GM21381 (cell line): ENCODE measurements at regions not wholly inside any gene's neighbourhood (a gene's known extent, or its start where the extent isn't known, plus 50 kb on each side); places are given as distances from the start of the nearest gene placed in this dataset.
"Not testable (repeated sequence)": the region's sequence is repeated elsewhere in the genome, so short reads cannot be mapped to it uniquely, and the experiment has no call there.

Experiments
- ATAC-seq: cut with Tn5 transposase; IDR thresholded peaks from one replicate; pipeline ENCODE4 v1.9.1; 2021; ENCODE audit warnings: mild to moderate bottlenecking, moderate library complexity; ENCODE audit not compliant: unreplicated experiment

DNA sequence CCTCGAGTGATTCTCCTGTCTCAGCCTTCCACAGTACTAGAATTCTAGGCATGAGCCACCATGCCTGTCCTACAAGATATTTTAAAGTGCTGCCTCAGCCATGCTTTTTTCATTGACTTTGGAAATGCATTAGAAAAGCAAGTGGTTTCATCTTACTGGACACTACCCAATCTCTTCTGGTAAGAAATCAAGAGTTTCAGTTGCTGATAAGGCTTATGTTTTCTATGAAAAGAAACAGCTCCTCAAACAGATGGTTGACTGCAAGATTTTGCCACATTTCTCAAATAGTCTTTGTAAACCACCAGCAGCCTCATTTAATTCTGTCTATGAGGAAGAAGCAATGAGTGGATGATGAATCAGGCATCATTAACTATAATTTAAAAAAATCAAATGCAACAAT lies 264.5 kb upstream of the LRP1B start:
- no peak for ATAC-seq

DNA sequence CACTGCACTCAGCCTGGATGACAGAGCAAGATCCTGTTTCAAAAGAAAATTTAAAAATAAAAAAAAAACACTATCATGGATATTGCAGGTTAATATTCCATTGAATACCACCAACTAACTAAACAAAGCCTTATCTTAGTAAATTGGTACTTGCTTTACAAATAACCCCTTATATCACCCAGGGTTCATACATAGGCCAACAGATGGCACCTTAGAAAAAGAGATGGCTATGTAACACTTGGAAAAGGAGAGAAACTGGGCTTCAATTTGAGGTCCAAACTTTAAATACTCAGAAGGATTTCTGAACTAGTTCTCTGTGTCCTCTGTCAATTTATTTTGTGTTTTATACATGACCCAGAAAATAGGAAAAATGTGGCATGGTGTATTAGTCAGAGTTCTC lies 249.6 kb upstream of the LRP1B start:
- ATAC-seq, result no peak

DNA sequence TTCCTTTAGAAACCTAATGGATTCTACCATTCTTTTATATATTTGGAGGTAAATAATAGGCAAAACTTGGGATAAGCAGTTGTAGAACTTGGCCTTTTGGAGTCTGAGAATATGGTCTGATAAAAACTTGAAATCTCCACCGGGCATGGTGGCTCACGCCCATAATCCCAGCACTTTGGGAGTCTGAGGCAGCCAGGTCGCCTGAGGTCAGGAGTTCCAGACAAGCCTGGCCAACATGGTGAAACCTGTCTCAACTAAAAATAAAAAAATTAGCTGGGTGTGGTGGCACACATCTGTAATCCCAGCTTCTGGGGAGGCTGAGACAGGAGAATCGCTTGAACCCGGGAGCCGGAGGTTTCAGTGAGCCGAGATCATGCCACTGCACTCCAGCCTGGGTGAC lies 231.3 kb upstream of the LRP1B start:
- not testable (repeated sequence) for ATAC-seq

DNA sequence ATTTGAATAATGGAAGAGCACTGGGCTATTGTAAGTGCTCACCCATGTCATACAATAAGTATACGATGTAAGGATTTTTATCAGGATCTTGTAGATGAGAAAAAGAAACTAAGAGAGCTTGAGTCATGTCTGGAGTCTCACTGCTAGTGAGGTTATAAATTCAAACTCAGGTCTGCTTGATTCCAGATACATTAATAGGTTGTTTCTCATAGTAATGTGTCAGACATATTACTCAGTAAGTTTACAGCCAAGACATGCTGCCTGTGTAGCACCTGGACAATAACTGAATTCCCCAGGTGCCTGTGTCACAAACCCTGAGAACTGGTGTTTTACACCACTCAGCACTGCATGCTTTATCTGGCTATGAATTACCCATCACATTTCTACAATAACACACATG lies 216.9 kb upstream of the LRP1B start:
- no peak for ATAC-seq

DNA sequence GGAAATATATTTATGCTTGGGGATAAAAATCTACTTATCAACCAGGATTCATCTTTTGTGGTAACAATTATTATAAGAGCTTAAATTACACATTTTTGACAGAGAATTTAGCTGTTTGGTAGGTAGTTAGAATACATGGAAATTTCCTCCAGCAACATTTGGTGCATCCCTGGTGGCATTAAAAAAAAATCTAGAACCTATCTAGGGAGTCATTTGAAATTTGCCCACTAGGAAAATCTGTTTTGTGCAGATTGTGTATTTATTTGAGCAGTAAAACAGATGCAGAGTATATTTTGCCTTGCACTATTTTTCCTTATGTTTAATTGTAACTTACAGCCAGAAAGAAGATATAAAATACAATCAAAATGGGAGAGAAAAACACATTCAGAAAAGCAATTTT lies 208.4 kb upstream of the LRP1B start:
- ATAC-seq, result no peak

DNA sequence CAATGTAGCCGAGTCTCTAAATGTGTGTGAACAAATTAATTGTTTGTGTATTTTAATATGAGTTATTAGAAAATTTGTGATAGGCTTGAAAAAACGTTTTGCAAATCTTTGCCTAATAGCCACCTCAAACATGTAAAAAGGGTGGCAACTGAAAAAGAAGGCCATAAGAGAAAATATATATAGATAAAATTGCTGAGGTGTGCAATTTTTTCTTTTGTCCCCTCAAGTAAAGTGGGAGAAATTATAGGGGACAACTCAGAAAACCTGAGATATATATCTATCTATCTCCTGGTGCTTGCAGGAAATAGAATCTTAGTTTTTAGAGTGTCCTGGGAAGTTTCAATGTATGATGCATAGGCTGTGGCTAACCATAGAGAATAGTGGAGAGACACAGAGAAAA lies 201.4 kb upstream of the LRP1B start:
- ATAC-seq, result no peak

DNA sequence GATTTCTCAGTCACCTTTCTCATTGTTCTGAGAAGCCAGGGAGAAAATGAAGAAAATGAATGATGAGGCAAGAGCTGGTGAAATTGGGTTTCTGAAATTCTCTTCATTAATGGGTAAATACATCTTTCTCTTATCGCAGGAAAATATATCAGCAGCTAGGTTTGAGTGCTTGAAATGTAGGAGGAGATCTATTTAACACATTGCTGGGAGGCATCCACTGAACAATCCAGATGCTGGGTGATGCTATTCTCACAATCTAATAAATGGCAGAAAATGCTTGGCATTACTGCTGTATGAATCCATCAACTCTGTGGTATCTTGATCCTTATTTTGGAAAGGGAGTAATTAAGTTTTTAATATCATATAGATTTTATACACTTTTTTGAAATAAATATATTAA lies 199.6 kb upstream of the LRP1B start:
- ATAC-seq, result no peak

DNA sequence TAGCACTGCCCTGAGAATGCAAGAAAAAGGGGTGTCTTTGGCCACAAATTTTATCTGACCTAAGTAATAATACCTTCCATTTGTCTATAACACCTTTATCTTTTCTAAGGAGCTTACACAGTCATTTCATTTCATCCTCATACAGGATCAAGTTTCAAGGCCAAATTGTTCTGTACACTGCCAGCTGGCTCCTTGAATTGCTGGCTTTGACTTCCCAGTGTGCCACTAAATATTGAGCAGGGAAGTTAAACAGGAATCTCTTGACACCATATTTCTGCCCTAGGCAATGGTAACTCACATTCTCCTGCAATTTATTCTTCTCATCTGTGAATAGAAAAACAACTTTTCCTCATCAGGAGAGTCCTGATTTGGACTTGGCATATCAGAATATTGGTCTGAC lies 195.1 kb upstream of the LRP1B start:
- no peak for ATAC-seq

DNA sequence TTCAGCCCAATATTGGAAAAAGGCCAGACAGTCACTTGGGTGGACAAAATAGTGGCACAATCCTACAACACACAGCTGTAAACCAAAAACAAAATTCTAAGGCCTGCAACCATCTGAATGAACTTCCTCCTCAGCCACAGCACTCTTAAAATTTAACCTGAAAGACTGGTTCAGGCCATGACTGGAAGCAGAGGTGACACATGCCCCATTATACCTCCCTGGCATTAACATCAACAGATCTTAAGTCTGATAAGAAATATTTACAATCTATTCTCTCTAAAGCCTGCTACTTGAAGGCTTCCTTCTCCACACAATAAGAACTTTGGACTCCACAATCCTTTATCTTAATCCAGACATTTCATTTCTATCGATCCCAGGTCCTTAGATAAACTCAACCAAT lies 192.4 kb upstream of the LRP1B start:
- no peak for ATAC-seq

DNA sequence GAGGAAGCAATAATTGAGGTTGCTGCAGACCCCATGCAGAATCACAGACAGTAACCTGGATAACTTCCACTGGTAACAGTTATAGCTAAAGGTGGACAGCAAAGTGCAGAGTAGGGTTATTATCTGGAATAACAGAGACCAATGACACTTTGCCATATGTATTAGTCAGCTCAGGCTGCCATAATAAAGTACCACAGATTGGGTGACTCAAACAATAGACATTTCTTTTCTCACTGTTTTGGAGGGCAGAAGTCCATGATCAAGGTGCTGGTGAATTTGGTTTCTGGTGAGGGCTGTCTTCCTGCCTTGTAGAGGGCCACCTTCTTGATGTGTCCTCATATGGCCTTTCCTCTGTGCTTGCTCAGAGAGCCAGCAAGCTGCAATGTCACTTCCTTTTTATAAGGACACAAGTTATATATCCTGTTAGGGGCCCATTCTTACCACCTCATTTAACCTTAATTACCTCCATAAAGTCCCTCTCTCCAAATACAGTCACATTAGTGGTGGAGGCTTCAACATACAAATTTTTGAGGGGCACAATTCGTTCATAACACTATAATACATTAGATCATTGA lies 191.0 kb upstream of the LRP1B start:
- no peak for ATAC-seq

DNA sequence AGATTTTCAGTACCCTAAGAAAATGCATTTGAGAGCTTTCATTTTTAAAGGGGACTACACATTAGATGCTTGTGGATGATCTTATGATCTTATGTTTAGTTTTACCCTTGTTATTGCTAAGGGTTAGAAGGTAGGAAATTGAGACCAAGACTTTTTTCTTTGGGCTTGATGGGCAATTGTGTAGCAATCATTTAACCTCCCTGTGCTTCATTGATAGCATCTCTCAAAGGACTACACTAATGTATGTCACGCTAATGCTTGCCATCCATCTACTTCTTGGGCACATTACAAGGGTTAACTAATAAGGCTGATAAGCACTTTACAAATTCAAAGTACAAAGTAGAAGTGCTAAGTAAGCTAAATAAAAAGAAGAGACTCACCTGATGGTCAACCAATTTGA lies 189.3 kb upstream of the LRP1B start:
- no peak for ATAC-seq

DNA sequence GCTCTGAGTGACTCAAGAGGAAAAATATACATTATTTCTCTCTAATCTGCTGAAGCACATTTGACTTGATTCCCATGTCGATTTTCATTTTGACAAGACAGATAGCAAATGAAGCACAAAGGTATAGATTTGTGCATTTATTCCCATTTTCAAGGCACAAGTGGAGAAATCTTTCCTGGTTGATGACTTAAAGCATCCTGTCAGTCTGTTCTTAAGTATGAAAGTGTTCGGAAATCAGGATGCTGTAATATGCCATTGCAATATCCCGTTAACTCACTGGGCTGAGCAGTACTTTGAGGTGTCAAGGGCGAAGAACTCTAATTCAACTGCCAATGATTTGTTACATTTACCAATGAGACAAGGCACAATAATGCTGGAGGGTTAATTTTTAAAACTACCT lies 185.2 kb upstream of the LRP1B start:
- ATAC-seq, result no peak

DNA sequence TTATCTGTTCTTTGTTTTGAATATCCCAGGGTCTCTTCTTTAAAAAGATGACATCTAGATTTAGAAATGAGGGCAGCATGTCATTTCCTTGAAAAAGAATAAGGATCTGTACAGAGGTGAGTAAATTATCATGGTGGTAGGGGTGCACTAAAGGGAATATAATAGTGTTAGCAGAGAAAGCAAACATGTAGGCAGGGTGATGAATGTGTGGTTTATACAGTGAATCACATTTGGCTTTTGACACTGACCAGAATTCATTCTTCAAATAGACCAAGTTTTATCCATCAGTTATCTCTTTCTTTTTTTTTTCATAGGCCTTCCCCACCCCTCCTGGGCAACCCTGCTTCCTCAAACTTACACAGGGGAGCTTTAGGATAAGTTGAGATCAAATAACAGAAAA lies 184.5 kb upstream of the LRP1B start:
- no peak for ATAC-seq

DNA sequence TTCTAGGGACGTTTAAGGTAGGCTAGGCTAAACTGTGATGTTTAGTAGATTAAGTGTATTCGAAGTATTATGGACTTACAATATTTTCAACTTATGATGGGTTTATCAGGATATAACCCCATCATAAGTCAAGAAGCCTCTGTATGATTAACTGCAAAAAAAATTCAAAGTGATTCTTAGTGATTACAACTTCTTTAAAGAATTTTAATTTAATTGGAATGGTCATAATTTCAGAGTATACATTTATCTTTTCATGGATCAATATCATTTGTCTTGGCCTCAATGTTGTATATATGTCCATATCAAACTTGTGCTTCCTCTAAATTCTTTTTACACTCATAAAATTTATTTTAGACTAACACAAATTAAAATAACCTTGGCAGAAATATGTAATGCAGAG lies 183.3 kb upstream of the LRP1B start:
- no peak for ATAC-seq

DNA sequence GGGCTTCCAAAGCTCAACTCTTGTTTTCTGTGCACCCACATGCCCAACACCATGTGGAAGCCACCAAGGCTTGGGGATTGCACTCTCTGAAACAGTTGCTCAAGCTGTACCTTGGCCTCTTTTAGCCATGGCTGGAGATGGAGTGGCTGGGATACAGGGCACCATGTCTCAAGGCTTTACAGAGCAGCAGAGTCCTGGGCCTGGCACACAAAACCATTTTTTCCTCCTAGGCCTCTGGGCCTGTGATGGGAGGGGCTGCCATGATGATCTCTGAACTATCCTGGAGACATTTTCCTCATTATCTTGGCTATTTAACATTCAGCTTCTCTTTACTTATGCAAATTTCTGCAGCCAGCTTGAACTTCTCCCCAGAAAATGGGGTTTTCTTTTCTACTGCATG lies 179.7 kb upstream of the LRP1B start:
- ATAC-seq, result no peak

DNA sequence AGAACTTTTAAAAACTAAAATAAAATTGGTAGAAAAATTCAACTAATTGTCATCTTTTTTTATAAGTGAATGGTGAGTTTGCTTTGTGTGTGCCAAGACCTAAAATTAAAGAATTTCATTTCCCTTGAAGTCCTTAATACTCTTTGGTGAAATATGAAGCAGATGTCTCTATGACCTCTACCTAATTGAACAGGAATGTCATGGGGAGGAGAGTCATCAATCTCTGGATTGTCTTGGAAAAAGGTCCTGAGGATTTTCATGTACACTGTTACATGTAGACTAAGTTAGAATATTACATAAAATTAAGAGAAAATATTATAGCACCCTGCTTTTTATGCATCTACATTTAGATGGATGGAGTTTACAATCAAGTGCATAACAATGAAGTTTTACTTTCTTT lies 177.9 kb upstream of the LRP1B start:
- no peak for ATAC-seq

DNA sequence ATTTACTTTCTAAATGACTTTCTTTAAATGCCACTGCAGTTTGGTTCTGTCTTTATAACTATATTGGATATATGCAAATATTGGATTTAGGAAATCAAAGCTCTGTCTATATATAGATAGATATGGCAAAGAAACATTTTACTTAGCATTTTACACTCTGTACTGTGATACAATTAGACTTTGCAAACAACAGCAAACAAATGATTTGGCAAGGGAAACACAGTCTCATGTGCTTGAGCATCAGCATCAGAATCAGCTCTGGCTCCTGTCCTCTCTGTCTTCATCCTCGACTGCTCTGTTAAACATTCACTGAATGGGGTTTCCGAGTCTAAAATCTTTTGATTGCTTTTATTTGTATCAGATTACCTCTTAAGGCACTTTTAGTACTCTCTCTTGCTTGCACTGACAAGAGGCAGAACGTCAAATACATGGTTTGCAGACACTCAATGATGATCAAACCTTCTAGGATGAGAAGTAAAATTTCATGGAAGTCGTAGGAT lies 176.8 kb upstream of the LRP1B start:
- no peak for ATAC-seq

DNA sequence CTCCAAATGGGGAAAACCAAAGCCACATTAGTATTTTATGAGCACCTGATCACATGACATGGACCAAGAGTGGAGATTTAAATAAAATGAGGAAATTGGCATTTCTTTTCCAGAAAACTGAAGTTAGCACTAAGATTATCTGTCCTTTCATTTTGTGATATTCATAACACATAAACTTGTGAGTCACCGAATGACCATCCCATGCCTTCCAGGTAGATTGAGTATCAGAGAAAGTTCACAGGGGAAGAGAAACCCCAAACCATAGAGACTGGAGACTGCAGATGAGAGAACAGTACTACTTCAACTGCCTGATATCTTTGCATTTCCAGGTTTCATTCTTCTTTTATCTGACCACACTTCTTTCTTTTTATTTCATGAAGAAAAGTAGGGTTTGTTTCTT lies 176.3 kb upstream of the LRP1B start:
- no peak for ATAC-seq

DNA sequence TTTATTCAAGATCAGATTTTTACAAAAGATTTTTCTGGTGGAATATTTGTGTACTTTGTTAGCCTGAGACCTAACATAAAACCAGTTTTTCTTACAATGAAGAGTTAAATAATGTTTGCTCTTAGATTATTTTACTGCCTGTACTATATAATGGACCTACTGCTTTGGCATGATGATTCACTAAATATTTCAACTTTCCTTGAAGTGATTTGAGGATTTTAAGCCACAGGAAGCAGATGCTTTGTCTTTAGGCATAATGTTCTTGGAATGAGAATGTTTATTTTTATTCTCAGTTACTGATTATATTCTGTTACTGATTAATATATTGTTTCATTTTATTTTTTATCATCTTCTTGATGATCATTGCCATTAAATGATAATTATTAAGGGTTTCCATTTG lies 175.3 kb upstream of the LRP1B start:
- ATAC-seq, result no peak

DNA sequence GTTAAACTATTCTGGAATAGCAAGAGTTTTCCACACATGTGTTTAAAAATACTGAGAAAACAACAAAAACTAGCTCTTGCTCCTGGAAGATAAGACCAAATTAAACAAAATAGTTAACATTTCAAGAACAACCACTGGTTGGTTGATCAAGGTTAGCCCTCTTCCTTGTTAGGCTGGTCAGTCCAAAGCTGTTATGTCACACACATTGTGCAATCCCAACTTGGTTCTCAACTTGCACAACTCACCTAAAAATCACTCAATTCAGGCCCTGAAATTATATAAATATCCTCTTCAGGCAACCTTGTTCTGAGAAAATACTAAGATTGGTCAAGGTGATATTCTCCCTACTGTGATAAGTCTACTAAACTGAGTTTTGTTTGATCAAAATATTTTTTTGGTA lies 169.7 kb upstream of the LRP1B start:
- no peak for ATAC-seq

DNA sequence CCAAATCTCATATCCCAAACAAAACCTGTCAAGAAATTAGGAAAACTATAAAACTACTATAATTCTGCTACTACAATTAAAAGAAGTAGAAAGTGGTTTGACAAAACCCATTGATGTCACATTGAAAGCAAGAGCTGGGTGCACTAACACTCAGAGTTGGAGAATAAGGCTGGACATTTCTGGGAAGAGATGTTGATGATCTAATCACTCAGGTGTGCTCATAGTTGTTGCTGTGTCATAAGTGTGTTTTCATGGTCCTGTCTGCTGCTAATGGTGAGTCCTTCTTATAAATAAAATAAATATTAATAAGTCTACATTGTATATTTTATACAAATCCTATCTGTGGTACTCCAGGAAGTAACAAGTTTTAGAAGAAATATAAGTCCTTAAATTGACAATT lies 168.2 kb upstream of the LRP1B start:
- no peak for ATAC-seq

DNA sequence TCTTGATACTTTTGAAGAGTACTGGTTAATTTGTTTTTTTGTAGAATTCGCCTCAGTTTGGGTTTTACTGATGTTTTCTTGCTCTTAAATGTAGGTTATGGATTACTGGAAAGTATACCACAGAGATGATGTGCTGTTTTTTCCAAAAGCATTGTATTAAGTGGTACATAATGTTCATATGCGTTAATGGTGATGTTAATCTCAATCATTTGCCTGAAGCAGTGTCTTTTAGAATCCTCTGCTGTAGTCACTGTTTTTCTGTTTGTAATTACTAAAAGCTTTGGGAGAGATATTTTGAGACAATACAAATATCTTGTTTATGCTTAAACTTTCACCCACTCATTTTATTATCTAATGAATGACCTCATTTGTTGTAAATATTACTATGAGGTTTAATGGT lies 163.4 kb upstream of the LRP1B start:
- no peak for ATAC-seq

DNA sequence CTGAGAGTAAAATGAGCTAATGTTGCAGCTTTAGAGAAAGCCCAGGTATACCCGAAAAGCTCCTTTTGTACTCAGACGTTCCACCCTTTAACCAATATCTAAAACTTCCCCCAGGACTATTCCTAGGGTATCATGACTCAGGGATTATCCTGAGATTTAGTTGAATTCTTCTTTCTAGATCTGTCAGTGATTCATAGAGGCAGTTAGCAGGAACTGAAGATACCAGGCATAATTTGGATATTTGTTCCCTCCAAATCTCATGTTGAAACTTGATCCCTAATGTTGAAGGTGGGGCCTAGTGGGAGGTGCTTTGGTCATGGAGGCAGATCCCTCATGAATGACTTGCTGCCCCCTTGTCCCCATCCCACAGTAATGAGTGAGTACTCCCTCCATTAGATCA lies 161.2 kb upstream of the LRP1B start:
- no peak for ATAC-seq

DNA sequence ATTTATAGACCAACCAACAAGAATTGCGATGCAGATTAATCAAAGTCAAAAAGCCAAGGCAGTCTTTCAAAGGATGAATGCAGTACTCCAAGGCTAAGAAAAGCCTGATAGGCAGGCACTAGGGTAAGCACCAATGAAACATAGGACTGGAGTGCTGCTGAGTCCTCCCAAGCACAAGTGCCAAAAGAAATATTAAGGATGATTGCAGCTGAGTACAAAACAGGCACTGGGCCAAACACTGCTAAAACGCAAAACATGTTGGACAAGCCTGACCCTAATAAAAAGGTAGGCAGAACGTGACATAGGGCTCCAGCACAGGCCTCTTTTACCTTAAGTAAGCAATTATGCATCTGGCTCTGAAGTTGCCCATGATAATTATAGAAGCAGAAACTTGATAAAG lies 160.1 kb upstream of the LRP1B start:
- no peak for ATAC-seq
